ENCODE measurements at regions not wholly inside any gene's neighbourhood (a gene's known extent, or its start where the extent isn't known, plus 50 kb on each side); places are given as distances from the start of the nearest gene placed in this dataset.

DNA sequence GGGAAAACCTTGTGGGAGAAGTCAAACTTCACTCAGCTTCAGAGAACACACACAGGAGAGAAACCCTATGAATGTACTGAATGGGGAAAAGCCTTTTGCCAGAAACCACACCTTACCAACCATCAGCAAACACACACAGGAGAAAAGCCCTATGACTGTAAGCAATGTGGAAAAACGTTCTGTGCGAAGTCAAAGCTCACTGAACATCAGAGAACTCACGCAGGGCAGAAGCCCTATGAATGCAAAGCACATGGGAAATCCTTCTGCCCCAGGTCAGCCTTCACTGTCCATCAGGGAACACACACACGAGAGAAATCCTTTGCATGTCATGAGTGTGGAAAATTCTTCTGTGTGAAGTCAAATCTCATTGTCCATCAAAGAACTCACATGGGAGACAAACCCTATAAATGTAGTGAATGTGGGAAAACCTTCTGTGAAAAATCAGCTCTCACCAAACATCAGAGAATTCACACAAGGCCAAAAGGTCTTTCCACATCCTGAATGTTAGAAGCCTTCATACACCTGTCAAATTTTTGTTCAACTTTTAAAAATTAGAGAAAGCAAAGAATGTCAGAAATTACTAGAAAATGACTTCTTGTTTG, 199.4 kb downstream of the SMIM20 start:
- peaks cover 0 to 2% (median 0%) of the 10 kb centered on the region in 4 experiments for H3K27me3 ChIP-seq (replicated peaks in 1 of 4; ENCODE audit: control extremely low read depth in 1 of 4, control insufficient read depth in 3 of 4, insufficient read depth in 4 of 4, low read length in 3 of 4)
- WGBS (ENCODE audit: insufficient coverage), result no CpG with 5 or more reads among the region's 4 CpGs
- H3K9ac ChIP-seq (ENCODE audit: low read length), result no peak overlapping the region
- no peaks in the 10 kb centered on the region for H3K36me3 ChIP-seq (replicated peaks in 1 of 2; ENCODE audit: control extremely low read depth in 1 of 2, control insufficient read depth in 1 of 2, extremely low read depth in 1 of 2, insufficient read depth in 2 of 2, low read length in 1 of 2)
- Mint-ChIP-seq H3K27ac (no peak overlapping the region), H3K4me1 (no peaks in the 10 kb centered on the region), H3K9me3 (ENCODE audit: insufficient read depth) (peaks cover 7% of the 10 kb centered on the region), H3K4me3 (no peak overlapping the region), H3K27me3 (peaks cover 10% of the 10 kb centered on the region)
- CTCF ChIA-PET, result no interaction called here
- POLR2A ChIA-PET, result no interaction called here
- no peak overlapping the region for H3K4me3 ChIP-seq (ENCODE audit: control extremely low read depth in 1 of 5, extremely low read depth in 1 of 5, insufficient read depth in 1 of 5, low read depth in 2 of 5, low read length in 4 of 5)
- ATAC-seq (ENCODE audit: low read depth), result no peak
- H2AFZ ChIP-seq (ENCODE audit: insufficient read depth, low read depth, low read length, poor library complexity, severe bottlenecking), result no peak overlapping the region
- DNase-seq, result no peak
- H4K20me1 ChIP-seq (ENCODE audit: control insufficient read depth, insufficient read depth, low read length, poor library complexity, severe bottlenecking), result no peaks in the 10 kb centered on the region
- H3K79me2 ChIP-seq (ENCODE audit: control insufficient read depth, insufficient read depth, low read length), result no peaks in the 10 kb centered on the region
- no peaks in the 10 kb centered on the region for H3K4me1 ChIP-seq (ENCODE audit: control insufficient read depth in 2 of 2, insufficient read depth in 2 of 2, low read length in 2 of 2)
- peaks cover 0 to 12% (median 10%) of the 10 kb centered on the region in 3 donors for H3K9me3 ChIP-seq (ENCODE audit: control extremely low read depth in 1 of 3, control insufficient read depth in 2 of 3, insufficient read depth in 1 of 3, low read length in 2 of 3)
- intact Hi-C loops (cut with micrococcal nuclease), result no loop called here
- H3K27ac ChIP-seq (ENCODE audit: low read length in 2 of 2), result no peak overlapping the region
- H3K4me2 ChIP-seq (replicated peaks; ENCODE audit: low read depth, low read length, poor library complexity, severe bottlenecking), result no peak overlapping the region
- TF ChIP-seq EZH2 (IDR thresholded peaks at IDR 0.05; ENCODE audit: borderline replicate concordance, insufficient read depth, low read depth, low read length, poor library complexity, severe bottlenecking), result no peak
- TF ChIP-seq, protein P1, sequence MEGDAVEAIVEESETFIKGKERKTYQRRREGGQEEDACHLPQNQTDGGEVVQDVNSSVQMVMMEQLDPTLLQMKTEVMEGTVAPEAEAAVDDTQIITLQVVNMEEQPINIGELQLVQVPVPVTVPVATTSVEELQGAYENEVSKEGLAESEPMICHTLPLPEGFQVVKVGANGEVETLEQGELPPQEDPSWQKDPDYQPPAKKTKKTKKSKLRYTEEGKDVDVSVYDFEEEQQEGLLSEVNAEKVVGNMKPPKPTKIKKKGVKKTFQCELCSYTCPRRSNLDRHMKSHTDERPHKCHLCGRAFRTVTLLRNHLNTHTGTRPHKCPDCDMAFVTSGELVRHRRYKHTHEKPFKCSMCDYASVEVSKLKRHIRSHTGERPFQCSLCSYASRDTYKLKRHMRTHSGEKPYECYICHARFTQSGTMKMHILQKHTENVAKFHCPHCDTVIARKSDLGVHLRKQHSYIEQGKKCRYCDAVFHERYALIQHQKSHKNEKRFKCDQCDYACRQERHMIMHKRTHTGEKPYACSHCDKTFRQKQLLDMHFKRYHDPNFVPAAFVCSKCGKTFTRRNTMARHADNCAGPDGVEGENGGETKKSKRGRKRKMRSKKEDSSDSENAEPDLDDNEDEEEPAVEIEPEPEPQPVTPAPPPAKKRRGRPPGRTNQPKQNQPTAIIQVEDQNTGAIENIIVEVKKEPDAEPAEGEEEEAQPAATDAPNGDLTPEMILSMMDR (IDR thresholded peaks at IDR 0.05), result no peak

DNA sequence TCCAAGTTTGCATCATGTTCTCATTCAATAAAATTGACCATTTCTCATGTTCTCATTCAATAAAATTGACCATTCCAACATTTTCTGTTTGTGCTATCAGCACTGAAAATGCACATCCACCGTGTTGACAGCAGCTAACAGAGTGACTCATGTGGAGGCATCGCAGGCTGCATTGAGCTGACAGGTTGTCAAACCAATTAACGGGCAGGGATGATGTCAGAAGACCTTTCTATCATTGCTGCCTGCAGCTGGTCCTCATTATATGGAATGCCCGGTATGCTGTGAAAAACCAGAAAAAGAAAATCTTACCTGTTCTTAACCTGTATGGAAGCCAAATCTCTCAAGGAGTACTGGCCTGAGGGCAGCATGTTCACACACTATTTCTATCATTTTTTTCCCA, 202.0 kb downstream of the SMIM20 start:
- H3K9ac ChIP-seq (ENCODE audit: low read length), result no peak overlapping the region
- TF ChIP-seq, protein P1 (IDR thresholded peaks at IDR 0.05), result no peak
- no peak for TF ChIP-seq EZH2 (IDR thresholded peaks at IDR 0.05; ENCODE audit: borderline replicate concordance, insufficient read depth, low read depth, low read length, poor library complexity, severe bottlenecking)
- no peak overlapping the region for H3K27ac ChIP-seq (ENCODE audit: low read length in 2 of 2)
- Mint-ChIP-seq H3K27ac (no peak overlapping the region), H3K27me3 (peaks cover 6% of the 10 kb centered on the region), H3K4me3 (no peak overlapping the region), H3K9me3 (ENCODE audit: insufficient read depth) (peaks cover 7% of the 10 kb centered on the region), H3K4me1 (no peaks in the 10 kb centered on the region)
- intact Hi-C loops (cut with micrococcal nuclease), result no loop called here
- DNase-seq (no peak), ATAC-seq (ENCODE audit: low read depth) (no peak)
- H3K4me2 ChIP-seq (replicated peaks; ENCODE audit: low read depth, low read length, poor library complexity, severe bottlenecking), result no peak overlapping the region
- ChIA-PET POLR2A (no interaction called here), CTCF (no interaction called here)
- no peaks in the 10 kb centered on the region for H3K79me2 ChIP-seq (ENCODE audit: control insufficient read depth, insufficient read depth, low read length)
- H3K4me1 ChIP-seq (ENCODE audit: control insufficient read depth in 2 of 2, insufficient read depth in 2 of 2, low read length in 2 of 2), result no peaks in the 10 kb centered on the region
- H2AFZ ChIP-seq (ENCODE audit: insufficient read depth, low read depth, low read length, poor library complexity, severe bottlenecking), result no peak overlapping the region
- no peaks in the 10 kb centered on the region for H4K20me1 ChIP-seq (ENCODE audit: control insufficient read depth, insufficient read depth, low read length, poor library complexity, severe bottlenecking)
- peaks cover 0 to 12% (median 10%) of the 10 kb centered on the region in 3 donors for H3K9me3 ChIP-seq (ENCODE audit: control extremely low read depth in 1 of 3, control insufficient read depth in 2 of 3, insufficient read depth in 1 of 3, low read length in 2 of 3)
- H3K4me3 ChIP-seq (ENCODE audit: control extremely low read depth in 1 of 5, extremely low read depth in 1 of 5, insufficient read depth in 1 of 5, low read depth in 2 of 5, low read length in 4 of 5), result no peak overlapping the region
- H3K27me3 ChIP-seq (replicated peaks in 1 of 4; ENCODE audit: control extremely low read depth in 1 of 4, control insufficient read depth in 3 of 4, insufficient read depth in 4 of 4, low read length in 3 of 4), result peaks cover 0 to 2% (median 0%) of the 10 kb centered on the region in 4 experiments
- H3K36me3 ChIP-seq (replicated peaks in 1 of 2; ENCODE audit: control extremely low read depth in 1 of 2, control insufficient read depth in 1 of 2, extremely low read depth in 1 of 2, insufficient read depth in 2 of 2, low read length in 1 of 2), result no peaks in the 10 kb centered on the region
- 93% methylated on average over 4 of the region's 4 CpGs for whole genome bisulfite sequencing (ENCODE audit: insufficient coverage)
